Dendritic cell treated with granulocyte-macrophage colony-stimulating factor and Interleukin-4, amounts not matched to agents 40 ng/mL and 50 ng/mL, for 4 days (primary cell): ENCODE measurements at regions not wholly inside any gene's neighbourhood (a gene's known extent, or its start where the extent isn't known, plus 50 kb on each side); places are given as distances from the start of the nearest gene placed in this dataset.

Experiments used
- H3K27ac Mint-ChIP-seq: one replicate; pipeline ENCODE4 v1.8.0; 2022; ENCODE audit warnings: mild to moderate bottlenecking, mixed read lengths
- H3K27me3 Mint-ChIP-seq: one replicate; pipeline ENCODE4 v1.8.0; 2022; ENCODE audit warnings: mild to moderate bottlenecking, mixed read lengths
- H3K36me3 Mint-ChIP-seq: one replicate; pipeline ENCODE4 v1.8.0; 2022; ENCODE audit warnings: low read depth, mixed read lengths
- H3K4me1 Mint-ChIP-seq: one replicate; pipeline ENCODE4 v1.8.0; 2022; ENCODE audit warnings: low read depth, mixed read lengths
- H3K4me3 Mint-ChIP-seq: one replicate; pipeline ENCODE4 v1.8.0; 2022; ENCODE audit warnings: mild to moderate bottlenecking, moderate library complexity, mixed read lengths
- H3K9me3 Mint-ChIP-seq: one replicate; pipeline ENCODE4 v1.8.0; 2022; ENCODE audit warnings: mixed read lengths
- intact Hi-C: fragments of 100-400 bp; cut with micrococcal nuclease; formaldehyde crosslinking; loops from one replicate; pipeline ENCODE4 v1.15.0; 2022

DNA sequence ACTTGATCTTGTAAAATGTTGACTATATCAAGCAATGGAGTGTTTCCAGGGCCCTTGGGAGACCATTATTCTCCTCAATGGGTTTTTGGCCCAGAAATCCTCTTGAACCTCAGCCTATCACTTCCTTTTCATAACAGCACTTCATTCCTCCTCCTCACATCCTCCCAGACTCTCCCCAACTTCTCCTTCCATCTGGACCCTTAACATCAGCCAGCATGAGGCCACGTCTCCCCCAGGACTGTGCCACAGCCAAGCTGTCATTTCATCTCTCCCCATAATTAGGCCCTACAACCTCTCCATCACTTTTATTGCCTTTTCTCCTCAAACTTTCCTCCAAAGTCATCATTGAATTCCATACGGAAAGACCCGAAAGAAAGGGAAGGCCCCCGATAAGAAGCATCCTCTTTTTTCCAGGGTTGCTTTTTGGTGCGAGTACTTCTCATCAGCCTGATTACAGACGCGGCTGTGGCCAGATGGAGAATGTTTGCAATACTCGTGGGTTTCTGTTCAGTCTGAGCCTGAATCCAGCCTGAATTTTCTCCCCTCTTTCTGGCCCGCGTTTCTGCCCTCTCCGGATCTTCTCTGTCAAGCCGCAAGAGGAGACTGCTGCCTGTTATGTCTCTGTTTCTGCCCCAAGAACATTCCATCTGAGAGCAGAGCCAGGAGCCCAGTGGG is 52.7 kb upstream of the SLC25A33 start:
- Mint-ChIP-seq H3K4me3 (no peak overlapping the region), H3K4me1 (no peaks in the 10 kb centered on the region), H3K27me3 (peaks cover 19% of the 10 kb centered on the region), H3K36me3 (no peaks in the 10 kb centered on the region), H3K9me3 (no peaks in the 10 kb centered on the region), H3K27ac (no peak overlapping the region)
- intact Hi-C loops = no loop called here
